Neural crest cell (in vitro differentiated cells): ENCODE measurements at regions not wholly inside any gene's neighbourhood (a gene's known extent, or its start where the extent isn't known, plus 50 kb on each side); places are given as distances from the start of the nearest gene placed in this dataset.

Experiments
- DNase-seq: peaks from one replicate; pipeline ENCODE4 v3.0.0; 2021; ENCODE audit warnings: low read depth, mixed read lengths, low spot score
- H3K27ac Mint-ChIP-seq: one replicate; pipeline ENCODE4 v1.8.0; 2021; ENCODE audit warnings: mild to moderate bottlenecking, mixed read lengths; ENCODE audit not compliant: unreplicated experiment
- H3K27me3 Mint-ChIP-seq: 2 replicates; pipeline ENCODE4 v1.8.0; 2021; ENCODE audit warnings: low read depth, mild to moderate bottlenecking, mixed read lengths
- H3K36me3 Mint-ChIP-seq: 2 replicates; pipeline ENCODE4 v1.8.0; 2021; ENCODE audit warnings: low read depth, mild to moderate bottlenecking, mixed read lengths
- H3K4me1 Mint-ChIP-seq: 2 replicates; pipeline ENCODE4 v1.8.0; 2021; ENCODE audit warnings: mixed read lengths
- H3K4me3 Mint-ChIP-seq: one replicate; pipeline ENCODE4 v1.8.0; 2021; ENCODE audit warnings: mild to moderate bottlenecking, mixed read lengths
- H3K9me3 Mint-ChIP-seq: 2 replicates; pipeline ENCODE4 v1.8.0; 2021; ENCODE audit warnings: mixed read lengths
- CTCF ChIP-seq: fragments of 200-600 bp; sonication (generic); conservative IDR thresholded peaks from 2 replicates; pipeline ENCODE4 v1.5.0; 2021; ENCODE audit warnings: antibody characterized with exemption, mild to moderate bottlenecking

- DNase-seq = no peak
- H3K27ac Mint-ChIP-seq = no peak overlapping the region
- H3K4me1 Mint-ChIP-seq = peaks cover 22% of the 10 kb centered on the region
- no peak for TF ChIP-seq CTCF
- H3K9me3 Mint-ChIP-seq = no peaks in the 10 kb centered on the region
- no peaks in the 10 kb centered on the region for H3K27me3 Mint-ChIP-seq
- H3K4me3 Mint-ChIP-seq = no peak overlapping the region
- no peaks in the 10 kb centered on the region for H3K36me3 Mint-ChIP-seq
Observed at GRCh38 chr6:149229096-149229495, 88.4 kb upstream of the TAB2 start.

- TF ChIP-seq CTCF = no peak
- DNase-seq = no peak
- Mint-ChIP-seq H3K27ac (no peak overlapping the region), H3K9me3 (no peaks in the 10 kb centered on the region), H3K4me3 (no peak overlapping the region), H3K4me1 (peaks cover 12% of the 10 kb centered on the region), H3K27me3 (no peaks in the 10 kb centered on the region), H3K36me3 (no peaks in the 10 kb centered on the region)
Observed at GRCh38 chr6:149230712-149231460, 86.6 kb upstream of the TAB2 start.

GRCh38 chr6:149231778-149232177, 85.7 kb upstream of the TAB2 start:
- DNase-seq = no peak
- Mint-ChIP-seq H3K4me3 (no peak overlapping the region), H3K27me3 (no peaks in the 10 kb centered on the region), H3K9me3 (no peaks in the 10 kb centered on the region), H3K36me3 (no peaks in the 10 kb centered on the region), H3K27ac (no peak overlapping the region), H3K4me1 (peaks cover 4% of the 10 kb centered on the region)
- TF ChIP-seq CTCF = no peak

- TF ChIP-seq CTCF = no peak
- peaks cover 4% of the 10 kb centered on the region for H3K4me1 Mint-ChIP-seq
- no peak for DNase-seq
- H3K27me3 Mint-ChIP-seq = no peaks in the 10 kb centered on the region
- H3K36me3 Mint-ChIP-seq = no peaks in the 10 kb centered on the region
- H3K4me3 Mint-ChIP-seq = no peak overlapping the region
- no peak overlapping the region for H3K27ac Mint-ChIP-seq
- no peaks in the 10 kb centered on the region for H3K9me3 Mint-ChIP-seq
Observed at GRCh38 chr6:149233056-149233715, 84.3 kb upstream of the TAB2 start.

- no peaks in the 10 kb centered on the region for H3K36me3 Mint-ChIP-seq
- peaks cover 4% of the 10 kb centered on the region for H3K9me3 Mint-ChIP-seq
- peaks cover 4% of the 10 kb centered on the region for H3K4me1 Mint-ChIP-seq
- H3K4me3 Mint-ChIP-seq = no peak overlapping the region
- no peak for DNase-seq
- H3K27me3 Mint-ChIP-seq = no peaks in the 10 kb centered on the region
- no peak overlapping the region for H3K27ac Mint-ChIP-seq
- TF ChIP-seq CTCF = no peak
Observed at GRCh38 chr6:149234051-149234962, 83.2 kb upstream of the TAB2 start.
